ELR (cell line): ENCODE measurements at regions not wholly inside any gene's neighbourhood (a gene's known extent, or its start where the extent isn't known, plus 50 kb on each side); places are given as distances from the start of the nearest gene placed in this dataset.

Experiments
- DNase-seq: peaks from one replicate; pipeline ENCODE4 v3.0.0-alpha.2; 2015; ENCODE audit warnings: low read depth

DNA sequence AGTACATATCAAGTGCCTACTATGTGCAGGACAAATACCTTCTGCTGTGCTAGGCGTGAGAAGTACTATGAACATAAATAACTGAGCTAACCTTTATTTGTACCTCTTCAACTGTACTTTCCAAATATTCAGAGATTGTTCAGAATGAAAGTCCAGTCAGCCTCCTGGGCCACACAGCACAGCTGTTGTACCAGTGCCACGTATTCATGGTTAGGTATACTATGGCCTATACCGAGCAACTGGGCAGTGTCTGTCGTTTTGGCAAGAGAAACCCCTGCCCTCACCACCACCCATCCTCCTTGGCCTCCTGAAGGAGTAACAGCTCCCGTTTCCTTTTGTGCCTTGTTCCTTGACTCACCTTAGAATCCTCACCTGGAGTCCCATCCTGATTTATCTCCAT lies 53.0 kb downstream of the RASSF10 start:
- no peak for DNase-seq

DNA sequence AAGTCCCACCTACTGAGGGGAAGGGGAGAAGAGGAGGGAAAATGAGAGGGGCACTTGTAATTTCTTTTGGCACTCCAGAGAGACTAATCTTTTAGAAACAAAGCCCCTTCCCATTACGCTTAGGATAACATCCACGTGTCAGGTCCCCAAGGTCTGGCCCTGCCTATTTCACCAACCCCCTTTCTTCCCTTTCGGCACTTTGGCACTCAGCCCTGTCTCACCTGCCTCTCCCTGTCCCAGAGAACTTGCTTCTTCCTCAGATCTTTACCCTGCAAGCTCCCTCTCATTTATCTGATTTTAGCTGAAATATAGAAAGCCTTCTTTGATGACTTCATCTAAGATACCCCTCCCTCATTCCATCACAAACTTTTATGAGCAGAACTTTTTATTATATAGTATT lies 55.5 kb downstream of the RASSF10 start:
- DNase-seq: no peak

DNA sequence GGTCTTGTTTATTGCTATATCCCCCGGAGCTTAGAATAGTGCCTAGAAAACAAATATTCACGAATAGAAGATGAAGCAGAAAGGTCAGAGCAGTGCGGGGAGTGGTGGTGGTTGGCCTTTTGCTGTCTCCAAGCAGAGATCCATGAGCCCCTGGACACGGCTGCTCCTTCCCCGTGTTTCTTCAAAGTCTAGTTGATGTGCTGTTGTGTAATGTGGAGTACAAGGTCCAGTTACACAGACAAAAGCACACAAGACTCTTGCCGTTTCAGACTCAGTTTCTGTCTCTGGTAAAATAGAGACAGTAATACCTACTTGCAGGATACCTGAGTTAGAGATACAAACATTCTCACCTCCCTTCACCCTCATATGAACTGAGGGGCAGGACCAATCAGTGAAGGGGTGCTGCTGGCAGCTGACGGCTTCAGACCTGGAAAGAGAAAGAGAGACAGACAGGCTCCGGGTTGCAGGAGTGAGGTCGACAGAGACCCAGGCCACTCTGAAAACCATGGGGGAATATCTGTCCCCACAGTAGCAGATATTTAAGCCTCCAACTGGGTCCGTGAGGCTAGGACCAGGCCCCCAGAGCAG lies 56.2 kb downstream of the RASSF10 start:
- DNase-seq: no peak

DNA sequence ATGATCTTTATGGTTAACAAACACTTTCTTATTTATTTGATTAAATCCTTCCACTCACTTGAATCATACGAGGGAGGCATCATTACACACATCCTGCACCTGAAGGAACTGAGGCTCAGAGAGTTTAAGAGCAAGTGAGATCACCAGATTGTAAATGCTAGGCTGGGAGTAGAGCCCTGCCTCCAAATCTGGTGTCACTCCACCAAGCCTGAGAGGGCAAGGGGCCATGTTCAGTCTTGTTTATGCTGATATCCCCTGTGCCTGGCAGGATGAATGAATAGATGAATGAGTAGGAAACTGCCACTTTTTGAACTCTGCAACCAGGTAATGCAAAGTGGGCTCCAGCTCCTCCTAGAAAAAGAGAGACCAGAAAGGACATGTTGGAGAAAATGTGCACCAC lies 59.1 kb downstream of the RASSF10 start:
- no peak for DNase-seq

DNA sequence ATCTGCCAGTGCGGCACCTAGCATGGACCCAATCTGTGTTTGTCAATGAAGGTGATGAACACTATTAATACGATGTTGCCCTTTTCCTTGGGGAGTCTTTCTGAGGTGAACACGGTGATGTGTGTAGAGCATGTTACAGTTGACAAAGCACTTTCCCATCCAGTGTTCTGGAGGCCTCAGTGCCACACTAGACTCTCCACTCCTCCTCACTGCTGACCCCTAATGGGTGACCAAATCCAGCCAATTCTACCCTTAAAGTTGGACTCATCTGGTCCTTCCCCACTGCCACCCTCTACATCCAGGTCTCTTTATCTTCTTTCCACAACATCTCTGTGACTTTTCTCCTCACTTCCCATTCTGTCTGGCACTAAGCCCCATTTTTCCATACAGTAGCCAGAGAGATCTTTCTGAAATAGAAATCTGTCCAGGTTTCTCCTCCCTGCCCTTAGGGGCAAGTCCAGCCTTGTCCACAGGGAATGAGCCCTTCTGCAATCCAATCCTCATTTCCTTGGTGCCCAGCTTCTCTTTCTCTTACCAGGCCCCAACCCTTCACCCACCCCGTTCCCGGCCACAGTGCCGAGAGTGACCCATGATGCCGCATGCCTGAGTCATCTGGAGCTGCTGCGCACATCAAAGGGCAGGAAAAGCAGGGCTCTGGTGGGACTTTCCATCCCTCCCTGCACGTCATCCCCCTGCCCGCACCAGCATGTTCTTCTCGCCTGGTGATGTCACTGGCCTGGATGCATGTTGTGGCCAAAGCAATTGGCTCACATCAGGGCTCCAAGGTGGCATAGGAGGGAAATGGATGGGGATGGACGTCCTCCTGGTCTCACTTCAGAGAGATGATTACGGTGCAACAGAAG lies 64.2 kb downstream of the RASSF10 start:
- peak; percentile 86 for DNase-seq

DNA sequence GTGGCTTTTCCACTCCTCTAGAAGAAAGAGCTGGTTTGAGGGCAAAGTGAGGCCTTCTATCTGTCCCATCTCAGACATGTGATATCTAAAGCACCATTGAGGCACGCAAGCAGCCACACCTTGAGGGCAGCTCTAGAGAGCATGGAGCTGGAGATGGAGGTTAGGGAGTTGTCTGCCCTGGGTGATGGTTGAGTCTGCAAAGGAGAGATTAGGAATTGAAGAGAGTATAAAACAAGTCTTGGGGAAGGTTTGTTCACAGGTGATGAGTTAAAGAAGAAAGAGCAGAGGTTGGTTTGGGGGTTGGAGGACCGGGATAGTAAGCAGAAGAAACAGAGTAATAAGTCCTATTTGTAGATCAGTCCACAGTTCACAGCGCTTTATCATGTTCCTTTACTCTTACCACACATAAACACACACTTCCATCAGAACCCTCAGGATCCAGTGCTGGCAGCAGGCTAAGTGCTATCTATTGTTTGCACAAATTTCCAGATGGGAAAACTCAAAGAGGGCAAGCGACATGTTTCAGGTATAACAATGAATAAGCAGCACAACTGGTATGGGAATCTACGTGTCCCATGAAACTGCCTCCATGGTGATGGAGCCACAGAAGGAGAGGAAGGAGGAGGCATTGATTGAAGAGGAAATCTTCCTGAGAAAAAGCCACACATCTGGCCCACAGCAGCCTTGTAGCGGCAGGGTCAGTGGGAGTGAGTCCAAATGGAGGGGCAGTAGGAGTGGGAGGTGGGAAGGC lies 65.8 kb downstream of the RASSF10 start:
- no peak for DNase-seq

DNA sequence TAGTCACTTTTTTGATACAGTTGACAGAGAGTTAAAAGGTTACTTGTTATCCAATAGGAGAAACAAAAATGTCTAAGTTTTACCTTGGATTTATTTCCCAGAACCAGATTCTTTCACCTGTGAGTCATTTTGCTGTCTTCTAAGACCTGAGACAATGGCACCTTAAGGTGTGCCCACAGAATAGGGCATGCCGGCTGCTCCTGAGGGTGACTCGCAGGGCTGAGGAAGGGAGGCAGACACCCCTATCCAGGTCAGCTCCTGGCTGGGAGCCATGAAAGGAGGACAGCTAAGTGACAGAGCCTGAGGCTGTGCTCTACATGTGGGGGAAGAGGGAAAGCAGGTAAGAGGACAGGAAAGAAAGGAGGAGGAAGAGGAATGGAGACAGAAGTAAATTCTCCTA lies 67.8 kb downstream of the RASSF10 start:
- DNase-seq: no peak

DNA sequence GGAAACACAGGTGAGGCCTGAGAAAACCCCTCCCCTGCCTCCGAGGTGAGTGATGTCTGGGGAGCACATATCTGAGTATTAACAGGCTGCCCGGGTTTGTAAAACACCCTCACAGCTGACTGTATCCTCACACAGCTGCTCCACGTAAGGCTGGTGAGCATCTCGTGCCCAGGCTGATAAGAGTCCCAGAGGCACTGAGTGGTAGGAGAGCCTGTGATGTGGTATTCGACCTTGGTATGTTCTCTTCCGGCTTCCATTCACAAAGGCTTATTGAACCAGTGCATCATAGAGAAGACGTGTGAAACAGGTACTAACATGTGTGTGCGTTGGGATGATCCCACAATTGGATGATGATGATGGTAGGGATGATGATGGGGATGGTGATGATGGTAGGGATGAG lies 71.7 kb downstream of the RASSF10 start:
- no peak for DNase-seq

DNA sequence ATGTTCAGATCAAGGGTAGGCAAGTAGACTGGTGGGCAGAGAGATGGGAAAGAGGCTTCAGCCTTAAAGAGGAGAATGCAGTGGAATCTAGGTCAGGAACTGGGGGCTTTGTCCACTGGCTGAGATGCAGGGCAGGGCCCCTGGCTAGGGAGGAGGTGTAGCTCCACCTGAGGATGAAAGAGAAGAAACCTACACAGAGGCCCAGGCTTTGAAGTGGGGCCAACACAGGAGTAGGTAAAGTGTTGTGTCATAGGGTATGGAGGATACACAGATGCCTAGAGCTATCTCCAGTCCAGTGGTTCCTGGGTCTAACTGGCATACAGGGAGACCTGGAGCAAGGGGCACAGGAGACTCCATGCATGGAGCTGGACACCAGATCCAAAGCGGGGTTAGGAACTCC lies 73.5 kb downstream of the RASSF10 start:
- no peak for DNase-seq

DNA sequence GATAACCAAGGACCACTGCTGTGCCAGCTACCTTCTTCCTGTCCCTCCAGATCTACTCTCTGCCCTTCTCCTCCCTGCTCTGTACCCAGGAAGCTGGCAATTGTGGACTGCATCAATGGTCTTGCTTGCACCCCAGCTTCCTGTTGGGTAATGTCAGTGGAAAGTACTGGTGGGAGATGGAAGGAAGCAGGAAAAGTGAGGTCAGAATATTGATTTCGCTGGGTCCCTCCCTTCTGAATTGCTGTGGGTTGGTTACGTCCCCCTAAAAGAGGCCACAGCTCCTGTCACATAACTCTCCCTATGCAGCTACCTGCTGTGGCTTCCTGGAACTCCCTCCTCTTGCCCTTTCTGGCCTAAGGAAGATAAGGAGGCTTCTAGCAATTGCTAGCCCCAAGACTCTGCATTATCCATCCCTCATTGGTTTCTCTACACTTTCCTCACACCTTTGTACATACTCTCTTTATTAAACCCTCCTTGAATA lies 81.2 kb downstream of the RASSF10 start:
- no peak for DNase-seq

DNA sequence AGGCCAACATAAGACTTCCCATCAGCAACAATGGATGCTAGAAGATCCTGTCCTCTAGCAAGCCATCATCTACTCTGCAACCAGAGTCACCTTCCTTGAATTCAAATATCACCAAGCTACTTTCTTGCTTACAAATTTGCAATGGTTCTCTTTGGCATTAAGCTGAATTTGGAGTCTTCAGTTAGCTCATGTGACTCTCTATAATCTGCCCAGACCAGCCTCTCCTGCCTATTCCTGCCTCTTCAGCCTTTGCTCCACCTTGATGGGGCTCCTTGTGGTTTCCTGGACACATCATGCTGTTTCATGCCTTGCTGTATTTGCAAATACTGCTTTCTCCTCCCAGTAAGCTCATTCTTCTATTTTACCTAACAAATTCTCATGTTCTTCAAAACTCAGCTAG lies 82.3 kb downstream of the RASSF10 start:
- DNase-seq: peak; percentile 53

DNA sequence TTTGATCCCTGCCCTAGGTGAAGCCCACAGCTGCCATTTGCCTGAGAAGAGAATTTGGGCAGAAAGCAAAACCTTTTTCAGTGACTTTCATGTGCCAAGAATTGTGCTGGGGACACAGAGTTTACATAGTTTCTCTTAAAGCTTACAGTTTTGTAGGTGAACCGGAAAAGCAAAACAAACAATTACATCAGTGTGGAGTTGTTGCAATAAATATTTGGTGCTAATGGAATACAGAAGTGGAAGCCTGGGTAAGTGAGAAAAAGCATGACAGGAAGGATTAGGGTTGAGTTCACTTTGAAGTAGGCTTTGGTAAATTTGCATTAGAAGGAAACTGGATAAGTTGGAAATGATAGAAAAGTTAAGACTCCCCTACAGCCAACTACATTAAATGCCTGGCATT lies 82.7 kb downstream of the RASSF10 start:
- no peak for DNase-seq

DNA sequence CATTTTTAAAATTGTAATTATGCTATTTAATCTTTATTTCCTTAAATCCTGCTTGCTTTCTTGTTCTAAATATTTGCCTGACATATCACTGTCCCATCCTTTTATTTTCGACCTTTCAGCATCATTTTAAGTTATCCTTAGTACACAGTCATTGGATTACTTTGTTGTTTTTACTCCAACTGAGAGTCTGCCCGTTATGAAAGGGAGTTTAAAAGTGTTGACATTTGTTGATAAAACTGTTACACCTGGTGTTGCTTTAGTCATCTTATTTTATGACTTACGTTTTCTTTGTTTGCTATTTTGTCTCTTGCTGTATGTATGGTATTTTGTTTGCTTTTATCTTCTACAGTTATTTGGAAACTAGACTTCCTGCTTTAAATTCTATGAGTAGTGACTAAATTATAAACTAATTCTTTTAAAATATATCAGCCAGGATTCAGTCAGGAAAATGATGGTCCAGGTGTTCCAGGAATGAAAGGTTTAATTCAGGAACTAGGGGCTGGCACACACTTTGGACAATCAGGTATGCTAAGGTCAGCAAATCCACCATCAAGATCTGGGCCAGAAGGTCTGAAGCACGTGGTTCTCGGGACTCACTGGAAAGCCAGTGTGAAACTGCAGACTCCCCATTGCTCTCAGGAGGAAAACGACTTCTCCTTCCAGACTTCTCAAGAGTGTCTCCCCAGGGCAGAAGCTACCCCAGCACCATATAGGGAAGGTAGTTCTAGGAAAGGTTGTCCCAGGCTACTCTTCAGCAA lies 86.0 kb downstream of the RASSF10 start:
- no peak for DNase-seq

DNA sequence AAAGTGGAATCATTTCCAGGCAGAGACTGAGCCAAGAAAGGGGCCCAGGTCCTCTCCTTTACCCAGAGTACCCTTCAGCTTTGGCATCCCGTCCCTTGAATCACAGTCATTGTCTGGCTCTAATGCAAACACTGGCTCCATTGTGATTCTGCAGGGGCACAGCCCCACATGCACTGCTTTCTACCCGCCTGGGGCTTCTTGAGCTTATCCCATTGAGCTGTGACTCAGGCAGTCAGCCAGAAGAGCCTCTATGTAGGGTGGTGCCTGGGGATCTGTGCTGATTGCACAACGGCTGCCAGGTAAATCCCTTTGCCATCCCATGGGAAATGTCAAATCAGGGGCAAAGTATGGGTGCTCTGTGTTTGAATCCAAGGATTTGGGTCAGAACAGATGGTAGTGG lies 88.9 kb downstream of the RASSF10 start:
- peak; percentile 18 for DNase-seq

DNA sequence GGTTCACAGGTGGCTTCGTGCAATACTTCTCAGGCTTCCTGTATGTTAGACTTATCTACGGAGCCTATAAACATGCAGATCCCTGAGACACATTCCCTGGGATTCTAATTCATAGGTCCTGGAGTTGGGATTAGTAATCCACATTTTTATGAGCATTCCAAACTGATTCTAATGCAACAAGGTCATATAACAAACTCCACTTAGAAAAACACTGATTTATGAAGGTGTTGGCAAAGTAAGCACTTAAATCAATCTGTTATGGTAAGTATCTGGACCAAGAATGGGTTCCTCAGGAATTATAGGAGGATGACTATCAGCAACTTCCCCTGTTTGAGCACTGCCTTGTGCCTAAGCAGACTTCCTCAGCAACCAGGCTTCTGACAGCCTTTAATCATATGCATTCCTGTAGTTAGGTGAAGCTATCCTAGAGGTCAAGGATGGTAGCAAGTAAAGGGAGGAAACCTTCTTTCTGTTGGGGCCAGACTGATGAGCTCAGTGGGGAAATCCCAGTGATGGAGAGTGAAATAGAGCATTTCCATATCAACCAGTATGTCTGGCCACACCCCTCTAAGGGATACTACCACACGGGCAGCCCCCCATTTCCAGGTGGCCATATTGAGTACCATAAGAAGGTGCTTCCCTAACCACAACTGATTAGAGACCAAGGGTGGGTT lies 89.6 kb downstream of the RASSF10 start:
- no peak for DNase-seq

DNA sequence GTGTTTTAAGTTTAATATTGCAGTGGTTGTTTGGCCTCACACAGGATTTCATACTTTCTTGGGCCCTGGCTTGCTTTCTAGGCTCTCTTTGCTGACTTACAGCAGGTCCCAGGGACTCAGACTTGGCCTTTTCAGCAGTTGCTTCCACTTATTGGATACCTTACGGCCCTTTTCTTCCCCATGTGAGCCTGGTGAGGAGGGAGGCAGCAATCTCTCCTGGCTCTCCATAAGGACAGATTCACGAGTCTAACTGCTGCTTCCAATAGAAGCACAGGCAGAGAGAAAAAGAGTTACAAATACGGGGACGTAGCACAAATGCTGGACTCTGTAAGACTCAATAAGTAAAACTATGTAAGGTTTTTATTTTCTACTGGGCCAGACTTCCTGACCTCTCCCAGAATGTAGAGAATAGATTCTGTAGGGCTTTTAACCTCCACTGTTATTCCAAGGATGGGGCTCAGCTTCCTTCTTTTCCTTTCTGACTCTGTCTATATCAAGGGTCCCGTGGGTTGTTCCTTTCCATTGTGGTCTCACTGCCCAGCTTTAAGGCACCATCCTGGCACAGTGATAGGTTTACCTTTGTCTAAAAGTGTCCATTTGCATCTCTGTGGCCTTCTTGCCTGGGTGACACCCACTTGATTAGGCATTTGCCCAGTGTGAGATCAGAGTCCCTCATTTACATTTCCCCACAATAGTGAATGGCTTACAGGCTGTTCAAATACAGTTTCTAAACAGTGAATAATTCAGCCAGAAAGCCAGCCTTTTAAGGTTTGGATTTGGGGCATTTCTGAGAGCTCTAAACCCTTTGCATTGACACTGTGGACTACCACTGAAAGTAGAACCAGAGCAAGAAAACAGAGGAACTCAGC lies 92.8 kb downstream of the RASSF10 start:
- DNase-seq: no peak

DNA sequence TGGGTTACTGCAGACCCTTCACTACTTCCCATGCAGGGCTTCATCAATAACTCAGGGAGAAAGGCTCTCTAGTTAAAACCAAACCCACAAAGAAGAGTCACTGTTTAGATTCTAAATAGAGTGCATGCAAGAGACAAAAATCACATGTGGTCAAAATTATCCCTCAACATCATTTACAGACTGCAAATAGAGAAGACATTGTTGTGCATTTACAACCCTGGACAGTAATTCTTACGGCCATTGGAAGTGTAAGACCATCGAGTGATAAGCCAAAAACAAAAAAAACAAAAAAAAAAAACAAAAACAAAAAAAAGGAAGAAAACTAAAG lies 93.4 kb downstream of the RASSF10 start:
- no peak for DNase-seq

DNA sequence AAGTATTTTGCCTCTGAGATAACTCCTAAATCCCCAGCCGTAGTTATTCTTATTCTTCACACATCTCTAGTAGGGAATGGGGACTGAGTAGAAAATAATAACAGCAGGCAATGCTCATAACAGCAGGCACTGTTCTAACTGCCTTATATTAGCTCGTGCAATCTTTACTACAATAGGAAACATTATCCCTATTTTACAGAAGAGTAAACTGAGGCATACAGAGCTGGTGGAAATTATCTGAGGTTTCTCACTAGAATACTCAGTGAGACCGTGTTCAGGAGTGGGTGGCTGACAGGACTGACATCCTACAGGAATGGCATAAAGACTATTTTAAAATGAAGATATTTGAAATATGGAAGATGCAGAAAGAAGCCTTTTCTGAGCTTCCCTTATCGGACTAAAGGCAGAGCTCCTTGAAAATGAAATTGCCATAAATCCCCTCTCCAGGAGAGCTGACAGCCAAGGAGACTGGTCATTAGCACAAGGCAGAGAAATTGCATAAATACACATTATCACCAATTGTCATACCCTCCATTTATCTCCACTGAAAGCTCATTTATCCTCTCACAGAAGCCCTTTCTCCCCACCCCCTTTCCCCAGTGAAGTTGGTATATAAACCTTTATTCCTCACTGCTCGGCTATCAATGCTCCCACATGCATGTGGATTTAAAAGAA lies 93.9 kb downstream of the RASSF10 start:
- DNase-seq: no peak

DNA sequence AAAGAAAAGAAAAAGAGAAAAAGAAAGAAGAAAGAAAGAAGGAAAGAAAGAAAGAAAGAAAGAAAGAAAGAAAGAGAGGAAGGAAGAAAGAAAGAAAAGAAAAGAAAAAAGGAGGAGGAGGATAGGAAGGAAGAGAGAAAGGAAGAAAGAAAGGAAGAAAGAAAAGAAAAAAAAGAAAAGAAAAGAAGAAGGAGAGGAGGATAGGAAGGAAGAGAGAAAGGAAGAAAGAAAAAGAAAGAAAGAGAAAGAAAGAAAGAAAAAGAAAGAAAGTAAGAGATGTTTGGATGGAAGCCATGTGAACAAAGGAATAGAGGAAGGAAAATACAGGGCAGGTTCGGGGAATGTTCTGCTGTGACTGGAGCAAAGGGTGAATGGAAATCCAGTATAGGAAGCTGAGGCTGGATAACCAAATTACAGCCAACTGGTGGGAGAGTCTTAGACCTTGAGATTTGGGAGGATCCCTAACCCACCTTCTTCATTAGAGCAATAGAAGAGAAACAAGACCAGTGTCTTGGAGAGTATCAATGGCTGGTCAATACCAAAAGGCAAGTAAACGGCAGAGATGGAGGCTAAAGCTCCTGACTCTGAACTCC lies 94.9 kb downstream of the RASSF10 start:
- no peak for DNase-seq
